CD14-positive monocyte (primary cell): ENCODE measurements at regions not wholly inside any gene's neighbourhood (a gene's known extent, or its start where the extent isn't known, plus 50 kb on each side); places are given as distances from the start of the nearest gene placed in this dataset.

Experiments
- DNase-seq, 3 donors: peaks; one replicate each; pipeline ENCODE4 v3.0.0-alpha.2; 2011 to 2022
- H2AFZ ChIP-seq: 2 replicates; pipeline ENCODE4 v1.6.0; 2012; ENCODE audit warnings: mild to moderate bottlenecking, low read depth, low read length, inconsistent platforms; ENCODE audit not compliant: insufficient read depth, poor library complexity, severe bottlenecking
- H3K27ac ChIP-seq, 2 donors: 1 replicate in 1 of 2; 2 replicates in 1 of 2; pipeline ENCODE4 v1.5.1; 2012 to 2013; ENCODE audit warnings: low read length in 2 of 2, control low read depth in 1 of 2, inconsistent platforms in 1 of 2, low read depth in 1 of 2, mild to moderate bottlenecking in 1 of 2
- H3K27me3 ChIP-seq, 2 donors: one replicate each; pipeline versions ENCODE4 v1.6.0 to v1.6.1; 2011 to 2013; ENCODE audit warnings: low read length in 2 of 2; ENCODE audit not compliant: control insufficient read depth in 2 of 2, insufficient read depth in 2 of 2
- H3K36me3 ChIP-seq, 2 donors: replicated peaks in 1 of 2; 1 replicate in 1 of 2; 2 replicates in 1 of 2; pipeline versions ENCODE4 v1.5.1 to v1.6.1; 2012 to 2013; ENCODE audit warnings: low read length in 2 of 2, control low read depth in 1 of 2, inconsistent platforms in 1 of 2, mild to moderate bottlenecking in 1 of 2; ENCODE audit not compliant: insufficient read depth in 2 of 2, control insufficient read depth in 1 of 2
- H3K4me1 ChIP-seq, 2 donors: 1 replicate in 1 of 2; 2 replicates in 1 of 2; pipeline versions ENCODE4 v1.5.1 to v1.6.1; 2012 to 2013; ENCODE audit warnings: low read length in 2 of 2, control low read depth in 1 of 2, inconsistent platforms in 1 of 2, mild to moderate bottlenecking in 1 of 2, moderate library complexity in 1 of 2; ENCODE audit not compliant: insufficient read depth in 2 of 2, control insufficient read depth in 1 of 2
- H3K4me2 ChIP-seq: replicated peaks from 2 replicates; pipeline ENCODE3; 2012; ENCODE audit warnings: low read length, moderate library complexity, mild to moderate bottlenecking; ENCODE audit not compliant: poor library complexity, severe bottlenecking; ENCODE audit errors: extremely low read depth
- H3K4me3 ChIP-seq, 3 experiments: fragments of 200-600 bp in 1 of 3; sonication (generic) in 1 of 3; replicated peaks in 1 of 3; 1 replicate in 2 of 3; 2 replicates in 1 of 3; pipeline ENCODE4 v1.5.1; 2011 to 2013; ENCODE audit warnings: low read length in 3 of 3, mild to moderate bottlenecking in 3 of 3, control low read depth in 2 of 3, low read depth in 2 of 3, inconsistent platforms in 1 of 3, moderate library complexity in 1 of 3
- H3K79me2 ChIP-seq: 2 replicates; pipeline ENCODE4 v1.6.0; 2012; ENCODE audit warnings: mild to moderate bottlenecking, control low read depth, inconsistent platforms, low read length, moderate library complexity; ENCODE audit not compliant: insufficient read depth
- H3K9ac ChIP-seq: 2 replicates; pipeline ENCODE4 v1.6.0; 2017; ENCODE audit warnings: low read length, mild to moderate bottlenecking; ENCODE audit not compliant: insufficient read depth, poor library complexity, severe bottlenecking
- H3K9me3 ChIP-seq, 2 donors: replicated peaks in 1 of 2; 1 replicate in 1 of 2; 2 replicates in 1 of 2; pipeline versions ENCODE4 v1.5.1 to v1.6.1; 2012 to 2013; ENCODE audit warnings: low read length in 2 of 2, control low read depth in 1 of 2; ENCODE audit not compliant: control insufficient read depth in 1 of 2, insufficient read depth in 1 of 2
- H4K20me1 ChIP-seq: 2 replicates; pipeline ENCODE4 v1.6.0; 2012; ENCODE audit warnings: mild to moderate bottlenecking, low read length, control low read depth, moderate library complexity; ENCODE audit not compliant: insufficient read depth
- H3K27ac Mint-ChIP-seq, 7 donors: one replicate each; pipeline ENCODE4 v1.8.0; 2020; ENCODE audit warnings: mild to moderate bottlenecking in 7 of 7, mixed read lengths in 7 of 7, moderate library complexity in 6 of 7, inconsistent platforms in 2 of 7
- H3K27me3 Mint-ChIP-seq, 3 donors: one replicate each; pipeline ENCODE4 v1.8.0; 2021 to 2022; ENCODE audit warnings: low read depth in 3 of 3, mild to moderate bottlenecking in 3 of 3, mixed read lengths in 3 of 3, moderate library complexity in 3 of 3, inconsistent platforms in 1 of 3
- H3K36me3 Mint-ChIP-seq, 2 donors: one replicate each; pipeline ENCODE4 v1.8.0; 2020; ENCODE audit warnings: mixed read lengths in 2 of 2, inconsistent platforms in 1 of 2, mild to moderate bottlenecking in 1 of 2
- H3K4me1 Mint-ChIP-seq: one replicate; pipeline ENCODE4 v1.8.0; 2020; ENCODE audit warnings: mild to moderate bottlenecking, mixed read lengths
- H3K4me3 Mint-ChIP-seq, 2 donors: one replicate each; pipeline ENCODE4 v1.8.0; 2020; ENCODE audit warnings: mild to moderate bottlenecking in 2 of 2, mixed read lengths in 2 of 2, moderate library complexity in 1 of 2
- H3K9me3 Mint-ChIP-seq, 7 donors: one replicate each; pipeline ENCODE4 v1.8.0; 2020 to 2022; ENCODE audit warnings: mixed read lengths in 7 of 7, mild to moderate bottlenecking in 6 of 7, moderate library complexity in 6 of 7, inconsistent platforms in 2 of 7
- CTCF ChIP-seq: fragments of 200-600 bp; IDR thresholded peaks from one replicate; pipeline ENCODE4 v1.8.0; 2022; ENCODE audit warnings: antibody characterized with exemption, mild to moderate bottlenecking
- WGBS: methylation state at CpG from one replicate; pipeline ENCODE4 v1.1.5; 2013; ENCODE audit warnings: missing lambda C conversion rate; ENCODE audit not compliant: insufficient coverage; 5-methylcytosine and 5-hydroxymethylcytosine counted together
- intact Hi-C, 2 donors: fragments of 100-400 bp; cut with micrococcal nuclease; formaldehyde crosslinking; loops; one replicate each; pipeline versions ENCODE4 v1.15.0 to v1.15.1; 2023

GRCh38 chr11:121743285-121743684, 290.5 kb upstream of the SORL1-AS1 start:
- Histone ChIP-seq H2AFZ (no peak overlapping the region), H3K9ac (no peak overlapping the region), H3K36me3 (no peaks in the 10 kb centered on the region), H3K4me1 (no peaks in the 10 kb centered on the region), H3K27ac (no peak overlapping the region), H3K4me3 (no peak overlapping the region), H4K20me1 (no peaks in the 10 kb centered on the region), H3K9me3 (peaks cover 0 to 3% of the 10 kb centered on the region in 2 donors), H3K4me2 (no peak overlapping the region), H3K27me3 (peaks cover 0 to 2% of the 10 kb centered on the region in 2 donors), H3K79me2 (no peaks in the 10 kb centered on the region)
- WGBS: no CpG with 5 or more reads among the region's 1 CpG
- Mint-ChIP-seq H3K9me3 (peaks cover 3 to 14% (median 8%) of the 10 kb centered on the region in 7 donors), H3K36me3 (no peaks in the 10 kb centered on the region), H3K4me1 (no peaks in the 10 kb centered on the region), H3K27ac (no peak overlapping the region), H3K27me3 (peaks cover 0 to 2% (median 0%) of the 10 kb centered on the region in 3 donors), H3K4me3 (no peak overlapping the region)
- intact Hi-C loops: no loop called here
- no peak for TF ChIP-seq CTCF
- no peak for DNase-seq

GRCh38 chr11:121741761-121742361, 289.1 kb upstream of the SORL1-AS1 start:
- Mint-ChIP-seq H3K36me3 (no peaks in the 10 kb centered on the region), H3K4me1 (no peaks in the 10 kb centered on the region), H3K27ac (no peak overlapping the region), H3K27me3 (no peaks in the 10 kb centered on the region), H3K4me3 (no peak overlapping the region), H3K9me3 (peaks cover 3 to 16% (median 9%) of the 10 kb centered on the region in 7 donors)
- Histone ChIP-seq H3K9me3 (peaks cover 0 to 3% of the 10 kb centered on the region in 2 donors), H3K27ac (no peak overlapping the region), H3K27me3 (peaks cover 0 to 2% of the 10 kb centered on the region in 2 donors), H3K79me2 (no peaks in the 10 kb centered on the region), H3K4me2 (no peak overlapping the region), H3K36me3 (no peaks in the 10 kb centered on the region), H3K4me1 (no peaks in the 10 kb centered on the region), H3K4me3 (no peak overlapping the region), H4K20me1 (no peaks in the 10 kb centered on the region), H2AFZ (no peak overlapping the region), H3K9ac (no peak overlapping the region)
- TF ChIP-seq CTCF: no peak
- DNase-seq: no peak
- 100% methylated on average over 4 of the region's 8 CpGs for WGBS
- intact Hi-C loops: no loop called here
